ENCODE measurements at regions not wholly inside any gene's neighbourhood (a gene's known extent, or its start where the extent isn't known, plus 50 kb on each side); places are given as distances from the start of the nearest gene placed in this dataset.

DNA sequence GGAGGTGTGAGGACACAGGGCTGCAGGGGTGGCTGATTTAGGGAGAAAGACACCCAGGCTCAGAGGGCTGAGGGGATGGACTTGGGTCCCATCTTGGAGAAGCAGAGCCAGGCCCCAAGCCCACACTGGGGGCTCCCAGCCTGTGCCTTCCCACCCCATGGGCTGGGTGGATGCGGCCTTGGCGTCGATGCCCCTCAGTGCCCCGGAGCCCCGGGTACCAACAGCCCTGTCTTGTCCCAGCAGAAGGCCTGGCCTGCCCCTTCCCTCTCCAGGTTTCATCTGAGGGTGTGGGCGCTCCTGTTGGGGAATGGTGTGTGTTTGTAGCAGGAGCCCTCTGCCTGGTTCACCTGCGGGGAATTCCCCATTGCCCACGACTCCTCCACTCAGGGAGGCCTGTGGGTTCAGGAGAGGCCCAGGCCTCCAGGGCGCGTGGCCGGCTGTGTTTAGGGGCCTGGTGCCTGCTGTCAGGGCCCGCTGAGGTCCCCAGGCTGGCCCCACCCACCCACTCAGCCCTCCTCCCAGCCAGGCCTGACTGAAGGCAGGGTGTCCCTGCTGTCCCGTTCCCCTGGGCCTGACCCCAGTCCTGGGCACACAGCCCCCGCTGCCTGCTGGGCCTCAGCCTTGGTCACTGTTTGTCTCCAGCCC lies 51.1 kb upstream of the BEGAIN start:
- in situ Hi-C loops (cut with MboI; ENCODE audit: low sequenced_read_pairs), result no loop called here

DNA sequence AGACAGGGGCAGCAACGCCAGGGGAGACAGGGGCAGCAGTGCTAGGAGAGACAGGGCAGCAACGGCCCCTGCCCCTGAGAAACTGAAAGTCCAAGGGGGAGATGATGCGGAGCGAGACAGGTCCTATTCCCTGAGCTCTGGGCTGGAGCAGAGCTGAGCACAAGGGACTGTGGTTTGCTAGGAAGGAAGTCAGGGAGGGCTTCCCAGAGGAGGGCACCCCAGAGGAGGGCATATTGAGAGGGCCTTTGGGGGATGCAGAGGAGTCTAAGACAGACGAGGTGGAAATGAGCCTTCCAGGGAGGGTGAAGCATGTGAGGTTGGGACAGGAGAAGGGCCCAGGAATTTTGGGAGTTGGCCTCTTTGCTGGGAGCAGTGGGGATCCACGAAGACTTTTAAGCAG lies 52.1 kb upstream of the BEGAIN start:
- in situ Hi-C loops (cut with MboI; ENCODE audit: low sequenced_read_pairs), result no loop called here

DNA sequence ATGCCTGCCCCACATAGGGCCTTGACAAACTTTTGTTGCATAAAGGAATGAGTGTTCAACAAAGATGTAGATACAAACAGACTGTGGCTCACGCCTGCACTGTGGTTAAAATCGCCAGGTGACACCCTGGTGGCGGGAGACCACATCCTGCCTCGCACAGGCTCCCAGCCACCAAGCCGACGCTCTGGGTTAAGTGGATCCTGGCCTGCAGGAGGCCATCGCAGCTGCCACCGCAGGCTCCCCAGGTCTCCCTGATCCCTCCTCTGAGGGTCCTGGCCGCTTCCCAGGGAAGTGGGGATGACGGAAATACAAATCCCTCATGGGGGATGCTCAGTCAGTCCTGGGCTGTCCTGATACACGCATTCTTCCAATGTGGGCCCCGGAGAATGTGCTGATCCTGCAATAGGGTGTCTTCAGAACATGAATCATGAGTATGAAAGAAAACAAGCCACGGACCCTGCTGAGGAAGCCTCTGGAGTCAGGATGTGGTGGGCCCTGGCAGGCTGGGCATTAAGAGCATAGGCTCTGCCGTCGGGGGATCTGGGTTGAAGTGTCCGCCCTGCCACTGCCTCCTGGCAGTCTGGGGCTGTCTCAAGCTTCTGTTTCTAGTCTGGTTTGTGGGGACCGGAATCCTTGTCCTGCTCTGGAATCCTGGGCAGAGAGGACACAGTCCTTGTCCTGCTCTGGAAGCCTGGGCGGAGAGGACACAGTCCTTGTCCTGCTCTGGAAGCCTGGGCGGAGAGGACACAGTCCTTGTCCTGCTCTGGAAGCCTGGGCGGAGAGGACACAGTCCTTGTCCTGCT lies 53.5 kb upstream of the BEGAIN start:
- in situ Hi-C loops (cut with MboI; ENCODE audit: low sequenced_read_pairs), result no loop called here

DNA sequence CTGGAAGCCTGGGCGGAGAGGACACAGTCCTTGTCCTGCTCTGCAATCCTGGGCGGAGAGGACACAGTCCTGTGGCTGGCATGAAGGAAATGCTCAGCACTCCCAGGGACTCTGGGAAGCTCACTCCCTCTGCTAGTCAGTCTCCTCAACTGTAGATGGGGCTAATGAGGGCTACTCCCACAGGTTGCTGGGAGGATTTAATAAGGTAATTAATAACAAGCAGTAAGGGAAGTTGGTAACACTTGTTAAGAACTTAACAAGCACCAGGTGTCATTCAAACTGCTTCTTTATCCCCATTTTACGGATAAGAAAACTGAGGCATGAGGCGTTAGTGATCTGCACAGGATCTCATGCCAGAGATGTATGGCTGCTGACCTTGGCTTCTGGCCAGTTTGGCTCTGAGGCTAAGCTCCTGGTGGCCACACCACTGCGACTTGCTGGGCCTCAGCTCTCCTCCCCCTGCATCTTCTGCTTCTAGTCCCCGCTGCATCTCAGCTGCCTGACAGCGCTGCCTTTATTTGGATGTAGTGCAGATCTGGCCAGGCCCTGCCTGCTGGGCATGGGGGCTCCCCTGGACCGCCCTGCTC lies 54.1 kb upstream of the BEGAIN start:
- in situ Hi-C loops (cut with MboI; ENCODE audit: low sequenced_read_pairs), result no loop called here

DNA sequence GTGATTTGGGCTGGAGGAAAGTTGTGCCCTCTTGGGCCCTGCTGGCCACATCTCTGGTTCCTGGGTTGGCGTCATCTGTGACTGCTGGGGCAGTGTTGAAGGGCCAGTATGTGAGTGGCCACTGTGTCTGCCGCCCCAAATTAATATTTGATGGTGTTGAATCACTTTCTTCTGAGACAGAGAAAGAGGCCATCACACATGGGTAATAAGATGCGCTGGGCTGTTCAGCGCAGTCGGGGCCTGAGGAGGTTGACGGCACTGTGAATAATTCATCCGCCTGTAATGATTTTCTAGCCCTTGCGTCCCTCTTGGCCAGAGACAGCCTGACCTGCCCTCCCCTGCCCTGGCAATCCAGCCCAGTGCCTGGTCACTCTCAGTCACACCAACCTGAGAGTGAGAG lies 56.2 kb upstream of the BEGAIN start:
- in situ Hi-C loops (cut with MboI; ENCODE audit: low sequenced_read_pairs), result no loop called here

DNA sequence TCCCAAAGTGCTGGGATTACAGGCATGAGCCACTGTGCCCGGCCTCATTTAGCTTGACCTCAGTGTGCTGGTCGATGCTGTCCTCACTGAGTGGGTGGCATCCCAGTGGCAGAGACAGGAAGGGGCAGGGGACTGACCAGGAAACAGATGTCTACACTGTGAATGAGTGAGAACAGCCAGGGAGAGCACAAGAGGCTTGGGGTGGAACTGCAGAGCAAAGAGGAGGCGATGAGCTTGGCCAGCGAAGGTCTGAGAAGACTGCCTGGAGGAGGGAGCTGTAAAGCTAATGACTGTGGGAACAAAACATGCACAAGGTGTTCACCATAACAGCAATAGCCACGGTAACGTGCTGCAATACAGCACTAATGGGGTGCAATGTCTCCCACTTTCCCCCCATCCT lies 57.2 kb upstream of the BEGAIN start:
- in situ Hi-C loops (cut with MboI; ENCODE audit: low sequenced_read_pairs), result no loop called here

DNA sequence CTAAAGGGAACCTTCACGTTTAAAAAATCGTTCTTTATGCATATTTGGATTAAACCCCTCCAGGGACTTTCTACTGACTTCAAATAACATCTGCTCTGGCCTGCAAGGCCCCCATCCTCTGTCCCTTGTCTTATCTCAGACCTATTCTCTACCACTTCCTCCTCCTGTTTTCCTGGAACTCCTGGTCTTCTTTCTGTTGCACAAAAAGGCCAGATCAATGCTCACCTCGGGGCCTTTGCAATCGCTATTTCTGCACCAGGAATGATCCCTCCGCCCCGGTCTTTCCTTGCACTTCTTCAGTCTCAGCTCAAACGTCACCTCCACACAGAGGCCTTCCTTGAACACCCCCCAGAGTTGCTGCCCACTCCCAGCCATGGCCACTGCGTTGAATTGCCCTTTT lies 57.6 kb upstream of the BEGAIN start:
- in situ Hi-C loops (cut with MboI; ENCODE audit: low sequenced_read_pairs), result loop anchor here (5.0 kb wide), 2 partner anchors 112 to 252 kb away; no protein-coding TSS in a partner anchor

DNA sequence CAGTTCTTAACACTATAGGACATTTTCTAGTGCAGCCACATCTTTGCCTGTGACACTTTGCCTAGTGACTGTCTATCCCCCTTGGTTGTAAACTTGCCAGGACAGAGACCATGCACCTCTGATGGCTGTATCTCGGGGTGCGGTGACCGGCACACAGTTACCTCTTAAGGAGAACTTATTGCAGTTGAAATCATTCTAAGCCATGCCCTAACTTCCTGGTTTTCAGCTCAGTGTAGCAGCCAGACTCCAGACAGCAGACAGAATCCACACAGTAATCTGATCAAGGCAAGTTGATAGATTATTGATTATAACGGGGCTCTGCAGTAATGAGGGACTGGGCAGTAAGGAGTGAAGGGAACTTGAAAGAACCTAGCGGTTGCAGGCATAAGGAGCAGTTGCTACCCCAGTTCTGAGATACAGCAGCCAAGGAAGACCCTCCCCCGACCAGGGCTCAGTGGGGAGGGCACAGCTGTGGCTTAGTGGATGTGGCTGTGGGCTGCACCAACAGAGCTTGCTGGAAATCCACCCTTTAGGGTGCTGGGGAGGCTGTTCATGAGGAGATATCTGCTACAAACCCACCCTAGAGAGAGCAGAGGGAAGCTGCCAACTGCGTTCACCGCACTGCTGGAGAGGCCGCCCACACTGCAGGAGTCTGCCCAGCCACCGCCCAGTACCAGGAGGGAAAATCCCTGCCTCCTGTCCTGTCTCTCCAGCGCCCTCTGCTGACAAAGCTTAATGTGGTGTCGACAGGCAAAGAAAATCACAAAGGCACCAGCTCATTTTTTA lies 58.2 kb upstream of the BEGAIN start:
- in situ Hi-C loops (cut with MboI; ENCODE audit: low sequenced_read_pairs), result loop anchor here (5.0 kb wide), 2 partner anchors 113 to 253 kb away; no protein-coding TSS in a partner anchor

DNA sequence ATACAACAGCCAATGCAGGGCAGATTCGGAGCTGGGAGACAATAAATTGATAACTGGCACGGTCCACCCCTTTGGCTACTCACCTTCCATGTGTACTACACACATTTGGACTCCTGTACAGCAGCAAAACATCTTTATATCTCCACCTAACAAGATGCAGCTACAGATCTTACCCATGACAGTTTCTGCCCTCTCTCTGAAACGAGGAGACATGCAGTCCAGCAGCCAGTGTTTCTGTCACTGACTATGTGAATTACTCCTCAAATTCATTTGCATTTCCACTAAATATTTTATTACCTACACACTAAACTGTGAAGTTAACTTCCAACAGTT lies 58.7 kb upstream of the BEGAIN start:
- in situ Hi-C loops (cut with MboI; ENCODE audit: low sequenced_read_pairs), result loop anchor here (5.0 kb wide), 2 partner anchors 114 to 254 kb away; no protein-coding TSS in a partner anchor

DNA sequence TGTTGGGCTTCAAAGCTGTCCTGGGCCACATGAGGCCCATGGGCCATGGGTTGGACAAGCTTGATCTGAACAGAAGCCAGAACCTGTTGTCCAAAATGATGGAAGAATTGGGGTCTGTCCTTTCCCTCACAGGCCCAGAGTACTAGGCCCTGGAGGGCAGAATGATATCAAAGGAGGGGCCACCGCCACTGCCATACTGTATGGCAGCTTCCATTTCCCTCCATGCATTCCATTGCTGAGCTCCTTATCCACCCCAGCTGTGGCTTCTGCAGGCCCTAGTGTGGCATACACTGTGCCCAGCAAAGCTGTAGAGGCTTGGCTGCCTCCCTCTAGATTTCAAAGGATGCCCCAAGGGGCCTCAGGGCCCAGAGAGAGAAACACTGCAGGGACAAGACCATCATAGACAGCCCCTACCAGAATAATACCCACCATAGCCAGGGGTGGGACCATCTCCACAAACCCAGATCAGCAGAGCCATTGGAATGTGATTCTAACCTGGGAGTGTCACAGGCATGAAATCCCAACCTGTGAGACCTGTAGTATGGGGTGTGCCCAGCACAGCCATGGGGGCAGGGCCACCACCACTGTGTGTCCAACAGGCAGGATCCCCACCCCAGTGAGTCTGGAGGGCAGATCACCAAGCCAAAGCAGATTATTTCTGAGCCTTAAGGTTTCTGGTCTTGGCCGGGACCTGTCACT lies 61.4 kb upstream of the BEGAIN start:
- in situ Hi-C loops (cut with MboI; ENCODE audit: low sequenced_read_pairs), result loop anchor here (5.0 kb wide), 2 partner anchors 116 to 256 kb away; no protein-coding TSS in a partner anchor

DNA sequence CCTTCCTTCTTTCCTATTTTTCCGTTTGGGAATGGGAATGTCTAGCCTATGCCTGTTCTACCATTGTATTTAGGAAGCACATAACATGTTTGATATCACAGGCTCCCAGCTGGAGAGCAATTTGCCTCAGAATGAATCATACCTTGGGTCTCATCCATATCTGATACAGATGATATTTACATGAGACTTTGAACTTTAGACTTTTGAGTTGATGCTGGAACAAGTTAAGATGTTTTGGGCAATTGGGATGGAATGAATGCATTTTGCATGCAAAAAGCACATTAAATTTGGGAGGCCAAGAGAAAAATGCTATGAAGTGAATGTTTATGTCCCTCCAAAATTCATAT lies 61.9 kb upstream of the BEGAIN start:
- in situ Hi-C loops (cut with MboI; ENCODE audit: low sequenced_read_pairs), result loop anchor here (5.0 kb wide), 2 partner anchors 117 to 257 kb away; no protein-coding TSS in a partner anchor

DNA sequence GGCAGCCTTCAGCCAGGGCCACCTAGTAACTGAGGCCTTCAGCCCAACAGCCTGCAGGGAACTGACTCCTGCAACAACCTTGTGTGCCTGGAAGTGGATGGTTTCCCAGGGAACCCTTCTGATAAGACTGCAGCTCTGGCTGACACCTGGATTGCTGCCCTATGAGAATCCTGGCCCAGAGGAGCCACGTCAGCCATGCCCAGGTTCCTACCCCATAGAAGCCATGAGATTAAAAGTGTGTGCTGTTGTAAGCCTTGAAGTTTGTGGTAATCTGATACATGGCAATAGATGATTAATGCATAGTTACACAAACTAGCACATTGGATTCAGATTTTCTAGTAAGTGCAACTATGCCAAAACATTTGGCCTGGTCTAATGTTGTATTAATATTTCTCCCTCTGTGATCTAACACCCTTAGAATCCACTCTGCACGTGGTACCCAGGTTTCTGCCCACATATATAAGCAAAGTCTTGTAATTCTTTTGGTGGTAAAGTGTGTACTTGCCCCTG lies 64.8 kb upstream of the BEGAIN start:
- in situ Hi-C loops (cut with MboI; ENCODE audit: low sequenced_read_pairs), result loop anchor here (25.0 kb wide), 1 partner anchor 585 kb away; no protein-coding TSS in a partner anchor

DNA sequence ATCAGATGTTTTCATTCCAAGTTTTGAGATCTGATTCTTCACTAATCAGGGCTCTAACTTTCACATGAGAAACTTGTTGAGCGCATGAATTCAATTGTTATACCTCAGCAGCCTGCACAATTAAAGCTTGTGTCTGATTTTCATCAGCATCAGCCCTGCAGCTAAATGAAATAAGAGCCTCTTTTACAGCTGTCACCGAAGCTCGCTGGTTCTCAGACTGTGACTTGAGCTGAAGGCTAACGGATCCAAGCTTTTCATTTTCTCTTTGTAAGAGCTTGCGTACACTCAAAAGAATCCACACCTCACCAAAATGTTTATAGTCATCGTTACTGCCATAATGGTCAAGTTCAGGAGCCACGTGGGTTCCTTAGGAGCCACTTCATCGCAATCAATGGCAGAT lies 65.5 kb upstream of the BEGAIN start:
- in situ Hi-C loops (cut with MboI; ENCODE audit: low sequenced_read_pairs), result loop anchor here (25.0 kb wide), 1 partner anchor 585 kb away; no protein-coding TSS in a partner anchor

DNA sequence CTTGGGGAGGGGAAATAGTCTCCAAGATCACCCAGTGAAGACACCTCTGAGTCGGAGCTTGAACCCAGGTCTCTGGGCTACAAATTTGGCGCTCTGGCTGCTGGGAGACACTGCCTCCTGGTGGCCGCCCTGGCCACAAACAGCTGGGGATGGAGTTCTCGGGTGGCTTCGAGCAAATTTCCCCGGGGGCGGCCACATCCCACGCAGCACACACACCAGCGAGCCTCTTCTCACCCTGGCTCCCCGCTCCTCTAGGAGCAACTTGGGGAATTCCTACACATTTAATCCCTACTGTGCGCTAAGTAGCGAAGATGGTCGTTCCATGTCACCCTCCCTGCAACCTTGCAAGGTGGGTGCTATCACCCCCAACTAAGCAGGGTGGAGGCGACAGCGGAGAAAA lies 66.2 kb upstream of the BEGAIN start:
- in situ Hi-C loops (cut with MboI; ENCODE audit: low sequenced_read_pairs), result loop anchor here (25.0 kb wide), 1 partner anchor 584 kb away; no protein-coding TSS in a partner anchor

DNA sequence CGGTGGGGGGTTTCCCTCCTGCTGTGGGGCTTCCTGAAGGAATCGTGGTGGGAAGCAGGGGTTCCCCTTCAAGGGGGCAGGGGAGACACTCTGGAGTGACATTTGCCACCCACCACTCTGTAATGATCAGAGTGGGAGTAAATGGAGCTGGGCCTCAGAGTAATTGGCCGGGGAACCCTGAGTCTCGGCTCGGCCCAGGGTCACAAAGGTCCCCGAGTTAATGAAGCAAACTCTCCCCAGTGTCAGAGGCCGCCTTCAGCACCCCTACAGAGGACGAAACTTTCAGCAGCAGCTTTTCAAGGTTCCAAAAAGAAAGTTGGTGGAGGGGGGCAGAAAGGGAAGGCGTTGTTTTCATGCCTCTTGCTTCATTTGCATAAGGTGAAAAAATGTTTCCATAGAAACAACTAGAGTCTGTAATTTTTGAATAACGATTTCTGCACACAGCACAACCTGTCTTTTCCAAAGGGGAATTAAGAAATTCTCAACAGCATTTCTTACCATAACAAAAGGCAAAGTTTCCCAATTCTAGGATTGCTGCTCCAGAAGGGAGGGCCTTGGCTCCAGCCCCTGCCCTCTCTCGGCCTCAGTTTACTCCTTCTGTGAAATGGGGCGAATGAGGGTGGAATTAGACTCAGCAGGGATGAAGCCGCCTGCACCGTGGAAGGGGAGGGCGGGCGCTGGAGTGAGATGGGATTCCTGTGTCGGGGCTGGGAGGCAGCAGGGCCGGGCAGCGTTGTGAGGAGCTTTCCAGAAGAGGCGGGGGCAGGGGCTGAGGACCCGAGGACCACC lies 67.0 kb upstream of the BEGAIN start:
- in situ Hi-C loops (cut with MboI; ENCODE audit: low sequenced_read_pairs), result loop anchor here (25.0 kb wide), 1 partner anchor 583 kb away; no protein-coding TSS in a partner anchor

DNA sequence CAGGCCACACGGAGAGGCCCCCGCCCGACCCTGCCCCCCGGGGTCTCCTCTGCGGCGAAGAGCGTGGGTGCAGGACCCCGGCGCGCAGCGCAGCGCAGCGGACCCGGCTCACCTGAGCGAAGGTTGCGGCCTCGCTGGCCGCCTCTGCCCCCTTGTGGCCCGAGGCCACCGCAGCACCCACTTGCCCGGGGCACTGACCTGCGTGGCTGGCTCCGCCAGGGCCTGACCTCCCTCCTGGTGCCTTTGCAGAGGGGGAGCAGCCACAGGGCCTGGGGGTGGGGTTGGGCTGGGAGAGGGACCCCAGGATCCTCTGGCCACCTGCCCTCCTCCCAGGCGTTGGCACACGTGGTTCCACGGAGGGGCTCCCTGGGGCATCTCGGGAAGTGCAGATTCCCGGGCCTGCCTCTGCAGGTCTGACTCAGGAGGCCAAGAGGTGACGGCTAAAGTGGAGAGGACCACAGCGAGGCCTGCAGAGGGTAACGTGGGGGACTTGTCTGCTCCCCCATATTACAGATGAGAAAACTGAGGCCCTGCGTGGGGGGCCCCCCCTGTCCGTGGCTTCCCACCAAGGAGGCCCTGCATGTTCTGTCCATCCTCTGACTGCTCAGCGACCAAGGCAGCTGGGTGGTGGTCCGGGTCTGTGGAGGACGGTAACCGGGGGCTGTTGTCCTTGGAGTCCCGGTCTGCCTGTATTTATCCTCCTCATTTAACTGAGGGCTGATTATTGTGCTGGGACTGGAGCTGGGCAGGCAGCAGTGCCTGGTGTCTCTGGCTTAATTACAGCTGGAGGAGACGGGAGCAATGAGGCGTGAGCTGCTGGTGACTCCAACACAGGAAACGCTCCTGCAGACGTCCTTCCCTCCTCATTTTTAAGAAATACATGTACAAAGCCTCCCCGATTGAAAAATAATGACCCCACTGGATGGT lies 67.9 kb upstream of the BEGAIN start:
- in situ Hi-C loops (cut with MboI; ENCODE audit: low sequenced_read_pairs), result loop anchor here (25.0 kb wide), 1 partner anchor 582 kb away; no protein-coding TSS in a partner anchor

DNA sequence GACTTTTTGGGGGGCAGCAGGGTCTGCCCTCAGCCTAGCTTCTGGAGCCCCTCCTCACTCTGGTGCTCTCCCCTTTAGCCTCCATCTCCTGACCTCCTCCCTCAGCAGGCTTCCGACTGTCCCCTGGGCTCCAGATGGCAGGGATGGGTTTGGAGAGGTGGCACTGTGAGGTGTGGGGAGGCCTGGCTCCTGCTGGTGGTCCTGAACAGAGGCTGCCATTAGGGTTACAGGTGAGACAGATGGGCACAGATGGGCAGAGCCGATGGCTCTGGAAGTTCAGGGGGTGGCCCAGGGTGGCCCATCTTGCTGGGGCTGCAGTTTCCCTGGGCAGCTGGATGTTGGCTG lies 68.5 kb upstream of the BEGAIN start:
- in situ Hi-C loops (cut with MboI; ENCODE audit: low sequenced_read_pairs), result loop anchor here (25.0 kb wide), 1 partner anchor 582 kb away; no protein-coding TSS in a partner anchor

DNA sequence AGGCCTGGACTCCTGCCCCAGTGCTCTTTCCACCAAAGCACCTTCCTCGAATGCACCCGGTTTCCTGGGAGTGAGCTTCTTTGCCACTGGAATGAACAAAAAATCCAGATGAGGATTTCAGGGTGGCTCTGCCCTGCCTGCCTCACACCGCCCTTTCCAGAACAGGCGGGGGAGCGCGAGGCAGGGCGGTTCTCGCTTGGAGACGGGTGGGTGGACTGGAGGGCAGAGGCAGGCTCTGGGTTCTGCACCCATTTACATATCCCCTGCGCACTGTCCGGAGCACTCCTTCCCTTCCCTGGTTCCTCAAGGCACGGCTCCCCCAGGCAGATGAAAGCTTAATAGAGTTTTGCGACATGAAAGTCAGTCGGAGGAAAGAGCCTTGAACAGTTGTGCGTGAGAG lies 69.7 kb upstream of the DLK1 start:
- in situ Hi-C loops (cut with MboI; ENCODE audit: low sequenced_read_pairs), result loop anchor here (25.0 kb wide), 1 partner anchor 580 kb away; no protein-coding TSS in a partner anchor
